SW 1271 (cell line): ENCODE measurements at regions not wholly inside any gene's neighbourhood (a gene's known extent, or its start where the extent isn't known, plus 50 kb on each side); places are given as distances from the start of the nearest gene placed in this dataset.

Source experiments
- DNase-seq, 2 experiments: peaks; one replicate each; lab custom pipeline; 2025; lab: John Stamatoyannopoulos, UW

DNA sequence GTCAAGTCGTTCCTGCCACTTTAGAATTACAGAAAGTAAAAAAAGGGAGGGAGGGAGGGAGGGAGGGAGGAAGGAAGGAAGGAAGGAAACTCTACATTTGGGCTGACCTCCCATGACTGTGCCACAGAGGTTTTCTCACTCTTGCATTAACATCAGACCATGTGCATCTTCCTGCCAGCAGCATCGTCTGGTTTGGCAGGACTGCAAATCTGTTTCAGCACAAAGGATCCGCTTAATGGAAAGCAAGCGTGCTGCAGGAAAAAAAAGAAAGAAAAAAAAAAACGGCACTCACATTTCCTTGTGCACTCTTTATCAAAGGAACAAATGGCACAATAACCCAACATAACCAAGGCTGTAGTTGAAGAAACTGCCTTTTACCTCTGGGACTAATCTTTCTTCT is 148.8 kb upstream of the HES1 start:
- DNase-seq = no peak

GRCh38 chr3:193989186-193989585 is 146.8 kb upstream of the HES1 start:
- no peak for DNase-seq

DNA sequence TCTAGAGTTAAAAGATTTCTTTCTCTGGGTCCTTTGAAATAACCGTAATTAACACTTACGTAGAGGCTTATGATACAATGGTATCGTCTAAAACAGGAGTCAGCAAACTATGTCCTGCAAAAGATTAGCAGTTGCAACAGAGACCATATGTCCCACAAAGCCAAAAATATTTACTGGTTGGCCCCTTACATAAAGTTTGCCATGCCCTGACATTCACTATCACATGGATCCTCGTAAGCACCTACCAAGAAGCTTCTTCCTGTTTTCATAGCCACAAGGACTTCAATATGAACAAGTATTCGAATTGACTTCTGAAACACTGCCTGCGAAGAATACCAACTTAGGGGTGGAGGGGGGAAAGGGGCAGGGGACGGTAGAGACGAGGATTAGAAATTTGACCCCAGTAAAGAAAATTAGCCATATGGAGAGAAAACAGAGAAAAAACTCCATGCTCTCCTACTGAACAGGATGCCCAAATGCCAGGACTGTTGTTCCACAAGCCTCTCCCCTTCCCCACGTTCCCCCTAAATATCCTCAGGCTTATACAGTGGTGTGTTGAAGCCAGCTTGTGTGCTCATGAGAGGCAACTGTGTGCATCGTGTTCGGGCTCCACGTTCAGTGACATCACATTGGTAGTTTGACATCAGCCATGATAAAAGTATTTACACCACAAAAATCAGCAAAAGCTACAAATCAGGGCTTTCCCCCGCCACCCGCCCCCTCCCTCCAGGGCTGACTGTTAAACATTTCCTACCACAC is 144.1 kb upstream of the HES1 start:
- DNase-seq = no peak

DNA sequence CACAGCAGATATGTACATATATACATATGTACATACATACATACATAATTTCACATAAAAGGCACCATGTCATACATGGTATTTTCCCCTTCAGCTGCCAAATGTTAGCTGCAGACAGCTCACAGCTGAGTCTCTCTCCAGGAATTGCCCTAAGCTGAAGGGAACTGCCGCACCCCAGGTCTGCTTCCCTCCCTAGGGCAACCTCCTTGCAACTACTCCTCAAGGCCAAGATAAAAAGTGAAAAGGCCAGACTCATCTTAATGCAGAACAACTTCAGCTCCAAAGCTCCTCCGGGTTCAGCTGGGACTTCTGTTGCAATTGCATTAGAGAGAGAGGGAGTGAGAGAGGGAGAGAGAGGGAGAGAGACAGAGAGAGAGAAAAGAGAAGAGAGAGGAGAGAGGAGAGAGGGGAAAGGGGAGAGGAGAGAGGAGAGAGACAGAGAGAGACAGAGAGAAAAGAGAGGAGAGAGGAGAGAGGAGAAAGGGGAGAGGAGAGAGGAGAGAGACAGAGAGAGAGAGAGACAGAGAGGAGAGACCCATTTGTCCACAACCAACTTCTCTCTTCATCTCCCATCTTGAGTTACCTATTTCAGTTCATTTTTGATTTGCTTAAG is 143.4 kb upstream of the HES1 start:
- DNase-seq = no peak

- DNase-seq = no peak
These were observed 139.7 kb upstream of the HES1 start for GRCh38 chr3:193996221-193996620.

GRCh38 chr3:193996641-193997089 is 139.3 kb upstream of the HES1 start:
- no peak for DNase-seq

DNA sequence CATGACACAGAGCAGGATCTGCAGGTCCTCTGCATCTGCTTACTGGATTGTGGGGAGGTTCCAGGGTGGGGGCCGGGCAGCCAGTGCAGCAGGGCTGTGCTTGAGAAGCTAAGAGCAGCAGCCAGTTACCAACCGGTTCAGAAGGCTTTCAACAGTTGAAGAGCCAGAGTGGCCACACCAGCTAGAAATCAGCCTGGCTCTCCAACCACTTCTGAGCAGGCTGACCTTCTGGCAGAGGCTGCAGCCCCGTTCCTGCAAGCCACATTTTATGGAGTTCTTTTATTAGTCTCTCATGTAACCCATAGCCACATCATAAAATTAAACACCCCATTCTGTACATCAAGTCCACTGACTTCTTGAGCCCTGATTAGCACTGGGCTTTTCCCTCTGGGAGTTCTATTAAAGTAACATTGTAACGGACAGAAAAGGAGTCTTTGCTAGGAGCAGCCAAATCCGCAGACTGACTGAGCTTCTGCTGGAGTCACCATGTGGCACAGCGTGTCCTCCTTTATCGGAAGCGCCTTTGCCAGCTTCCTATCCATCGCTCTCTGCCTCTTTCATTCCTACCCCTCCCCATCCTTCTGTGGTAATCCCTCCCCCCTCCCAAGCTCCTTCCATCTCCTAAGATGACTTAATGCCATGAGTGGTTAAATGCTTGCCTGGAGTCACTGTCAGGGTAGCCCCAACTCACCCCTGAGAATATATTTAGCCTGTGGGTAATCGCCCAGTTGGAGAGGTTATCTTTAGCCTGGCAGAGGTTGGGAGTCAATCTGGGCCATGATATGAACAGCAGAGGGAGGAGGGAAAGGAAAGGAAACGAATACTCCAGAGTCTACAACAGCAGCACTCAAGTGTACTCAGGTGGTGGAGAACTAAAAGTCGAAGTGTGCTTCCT is 138.5 kb upstream of the HES1 start:
- no peak for DNase-seq

- no peak for DNase-seq
These were observed 137.9 kb upstream of the HES1 start for GRCh38 chr3:193998123-193998448.

- no peak for DNase-seq
These were observed 137.2 kb upstream of the HES1 start for GRCh38 chr3:193998628-193999195.

GRCh38 chr3:194000100-194000499 is 135.8 kb upstream of the HES1 start:
- no peak for DNase-seq

DNA sequence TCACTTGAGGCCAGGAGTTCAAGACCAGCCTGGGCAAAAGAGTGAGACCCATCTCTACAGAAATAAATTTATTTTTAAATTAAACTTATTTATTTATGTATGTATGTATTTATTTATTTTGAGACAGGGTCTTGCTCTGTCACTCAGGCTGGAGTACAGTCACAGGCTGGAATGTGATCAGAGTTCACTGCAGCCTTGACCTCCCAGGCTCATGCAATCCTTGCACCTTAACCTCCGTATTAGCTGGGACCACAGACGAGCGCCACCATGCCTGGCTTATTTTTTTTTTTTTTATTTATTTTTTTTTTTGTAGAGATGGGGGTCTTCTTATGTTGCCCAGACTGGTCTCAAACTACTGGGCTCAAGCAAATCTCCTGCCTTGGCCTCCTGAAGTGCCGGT is 135.2 kb upstream of the HES1 start:
- DNase-seq = no peak

GRCh38 chr3:194001728-194002459 is 134.1 kb upstream of the HES1 start:
- no peak for DNase-seq

DNA sequence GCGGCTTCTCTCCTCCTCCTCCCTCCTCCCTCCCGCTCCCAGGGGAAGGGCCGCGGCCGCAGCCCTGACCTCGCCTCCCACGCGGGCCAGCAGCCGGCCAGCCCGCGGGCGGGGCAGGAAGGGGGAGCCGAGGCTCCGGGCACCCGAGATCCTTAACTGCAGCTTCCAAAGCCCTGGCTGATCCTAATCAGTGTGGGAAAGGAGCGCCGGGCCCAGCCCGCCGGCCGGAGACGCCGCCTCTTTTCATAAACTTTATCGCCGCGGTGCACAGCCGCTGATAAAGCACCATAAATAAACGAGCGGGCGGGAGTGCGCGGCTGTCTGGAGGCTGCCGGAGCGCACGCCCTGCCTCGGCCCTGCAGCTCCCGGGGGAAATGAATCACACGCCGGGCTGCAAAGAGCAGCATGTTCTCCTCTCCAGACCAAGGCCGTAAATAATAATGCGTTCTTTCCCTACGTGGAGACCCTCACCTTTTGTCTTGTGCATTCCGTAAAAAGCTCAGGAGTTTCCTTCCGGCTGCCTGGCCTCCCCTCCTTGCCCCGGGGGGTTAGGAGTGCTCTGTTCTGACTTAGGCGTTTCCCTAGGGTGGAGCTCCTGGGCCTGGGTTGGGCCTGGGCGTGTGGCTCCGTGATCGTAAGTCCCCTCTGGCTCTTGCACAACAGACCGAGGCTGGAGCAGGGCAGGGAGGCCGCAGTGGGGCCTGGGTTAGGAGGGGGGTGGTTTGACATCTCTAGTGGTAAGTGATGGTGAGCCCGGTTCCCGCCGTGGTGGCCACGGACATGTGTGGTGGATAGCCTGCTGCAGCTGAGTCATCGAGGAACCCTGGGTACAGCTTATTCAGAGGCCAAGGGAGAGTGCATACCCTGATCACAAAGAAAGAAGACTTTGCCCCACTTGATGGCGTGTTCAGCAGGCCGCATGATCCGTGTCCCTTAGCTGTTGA is 132.6 kb upstream of the HES1 start:
- peak; percentile 9 to 45 for DNase-seq

GRCh38 chr3:194005930-194006501 is 129.9 kb upstream of the HES1 start:
- no peak for DNase-seq

DNA sequence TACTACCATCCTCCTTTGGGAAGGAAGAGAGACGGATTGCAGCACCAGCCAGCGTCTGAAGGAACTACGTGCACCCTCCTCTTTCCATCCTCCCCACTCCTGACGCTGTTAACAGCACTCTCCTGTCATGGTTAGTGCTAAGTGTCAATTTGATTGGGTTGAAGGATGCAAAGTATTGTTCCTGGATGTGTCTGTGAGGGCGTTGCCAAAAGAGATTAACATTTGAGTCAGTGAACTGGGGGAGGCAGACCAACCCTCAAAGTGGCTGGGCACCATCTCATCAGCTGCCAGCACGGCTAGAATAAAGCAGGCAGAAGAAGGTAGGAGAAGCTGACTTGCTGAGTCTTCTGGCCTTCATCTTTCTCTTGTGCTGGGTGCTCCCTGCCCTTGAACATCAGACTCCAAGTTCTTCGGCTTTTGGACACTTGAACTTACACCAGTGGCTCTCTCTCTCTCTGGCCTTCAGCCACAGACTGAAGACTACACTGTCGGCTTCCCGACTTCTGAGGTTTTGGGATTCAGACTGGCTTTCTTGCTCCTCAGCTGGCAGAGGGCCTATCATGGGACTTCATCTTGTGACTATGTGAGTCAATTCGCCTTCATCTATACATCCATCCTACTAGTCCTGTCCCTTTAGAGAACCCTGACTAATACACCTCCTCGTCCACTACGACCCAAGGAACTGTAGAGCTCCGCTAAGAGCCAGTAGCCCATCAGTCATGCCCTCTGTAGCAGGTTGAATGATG is 128.2 kb upstream of the HES1 start:
- no peak for DNase-seq

- DNase-seq = no peak
These were observed 126.9 kb upstream of the HES1 start for GRCh38 chr3:194009019-194009418.

DNA sequence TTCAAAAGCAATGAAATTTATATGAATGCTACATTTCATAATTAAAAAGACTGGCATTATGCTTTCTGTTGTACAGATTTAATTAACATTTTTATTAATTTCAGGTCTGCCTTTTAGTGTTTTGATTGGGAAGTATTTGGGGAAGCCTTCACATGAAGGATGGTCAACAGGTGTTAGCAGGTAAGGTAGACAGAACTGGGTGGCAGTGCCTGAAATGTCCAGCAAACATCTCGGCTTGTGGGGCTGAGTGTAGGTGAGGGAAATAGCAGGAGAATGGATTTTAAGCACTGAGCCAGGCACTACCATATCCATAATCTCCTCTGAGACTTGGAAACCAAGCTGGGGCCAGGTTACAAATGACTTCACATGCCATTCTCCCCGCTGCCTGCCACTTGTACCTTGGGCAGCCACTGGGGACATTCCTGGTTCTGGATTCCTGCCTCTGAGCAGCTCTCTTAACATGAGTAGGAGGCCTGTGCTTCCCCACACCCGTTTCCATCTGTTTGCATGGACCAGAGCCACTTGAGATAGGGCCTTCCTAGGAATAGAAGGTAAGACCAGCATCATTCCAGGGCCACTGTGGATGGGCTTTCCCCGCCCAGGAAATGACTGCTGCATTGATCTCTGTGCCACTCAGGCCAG is 125.9 kb upstream of the HES1 start:
- DNase-seq = no peak

DNA sequence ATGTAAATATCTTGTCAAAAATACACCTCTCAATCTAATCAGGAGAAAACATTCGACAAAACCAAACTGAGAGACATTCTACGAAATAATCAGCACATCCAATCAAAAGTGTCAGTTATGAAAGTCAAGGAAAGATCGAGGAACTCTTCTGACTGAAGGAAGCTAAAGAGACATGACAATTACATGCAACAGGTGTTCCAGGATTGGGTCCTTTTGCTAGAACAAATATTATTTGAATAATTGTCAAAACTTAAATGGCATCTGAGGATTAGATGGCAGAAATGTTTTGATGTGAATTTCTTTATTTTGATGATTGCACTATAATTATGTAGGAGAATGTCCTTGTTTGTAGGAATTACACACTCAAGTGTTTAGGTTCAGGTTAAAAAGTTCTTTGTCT is 124.1 kb upstream of the HES1 start:
- DNase-seq = no peak

DNA sequence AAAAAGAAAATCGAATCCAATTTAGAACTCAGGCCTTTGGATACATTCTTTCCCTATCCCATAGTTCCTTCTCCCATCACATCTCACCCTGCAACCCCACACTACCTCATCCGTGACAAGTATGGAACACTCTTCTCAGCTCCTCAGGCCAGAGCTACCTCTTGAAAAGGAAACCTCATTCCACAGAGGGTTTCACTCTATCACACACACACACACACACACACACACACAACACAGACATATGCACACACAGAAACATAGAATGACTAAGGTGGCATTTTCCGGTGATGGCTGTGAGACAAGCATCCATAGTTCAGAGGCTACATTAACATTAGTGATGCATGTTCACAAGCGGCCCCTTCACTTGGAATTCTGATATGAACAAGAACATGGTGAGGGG is 122.0 kb upstream of the HES1 start:
- no peak for DNase-seq
